ENCODE measurements at regions not wholly inside any gene's neighbourhood (a gene's known extent, or its start where the extent isn't known, plus 50 kb on each side); places are given as distances from the start of the nearest gene placed in this dataset.
"Not testable (repeated sequence)": the region's sequence is repeated elsewhere in the genome, so short reads cannot be mapped to it uniquely, and the experiment has no call there.

- Mint-ChIP-seq H3K4me1 (peaks cover 2% of the 10 kb centered on the region), H3K27ac (no peak overlapping the region), H3K9me3 (peaks cover 2% of the 10 kb centered on the region), H3K27me3 (peaks cover 16% of the 10 kb centered on the region), H3K36me3 (no peaks in the 10 kb centered on the region), H3K4me3 (no peak overlapping the region)
- no peak for ATAC-seq (ENCODE audit: low read depth)
- no peak for DNase-seq (ENCODE audit: low spot score in 2 of 2)
Measured at GRCh38 chr2:224133387-224133786, 94.3 kb upstream of the SERPINE2 start.

- Mint-ChIP-seq H3K27me3 (peaks cover 20% of the 10 kb centered on the region), H3K9me3 (peaks cover 7% of the 10 kb centered on the region), H3K4me3 (no peak overlapping the region), H3K4me1 (no peaks in the 10 kb centered on the region), H3K36me3 (peaks cover 1% of the 10 kb centered on the region), H3K27ac (no peak overlapping the region)
- ATAC-seq (ENCODE audit: low read depth) (no peak), DNase-seq (ENCODE audit: low spot score in 2 of 2) (no peak)
Measured at GRCh38 chr2:224127871-224128501, 88.9 kb upstream of the SERPINE2 start.

- Mint-ChIP-seq H3K27ac (no peak overlapping the region), H3K9me3 (peaks cover 7% of the 10 kb centered on the region), H3K36me3 (peaks cover 1% of the 10 kb centered on the region), H3K27me3 (peaks cover 12% of the 10 kb centered on the region), H3K4me3 (no peak overlapping the region), H3K4me1 (no peaks in the 10 kb centered on the region)
- DNase-seq (ENCODE audit: low spot score in 2 of 2) = no peak
- ATAC-seq (ENCODE audit: low read depth) = no peak
Measured at GRCh38 chr2:224126440-224126839, 87.4 kb upstream of the SERPINE2 start.

GRCh38 chr2:224126003-224126402 lies 86.9 kb upstream of the SERPINE2 start:
- Mint-ChIP-seq H3K27me3 (peaks cover 10% of the 10 kb centered on the region), H3K9me3 (peaks cover 7% of the 10 kb centered on the region), H3K4me1 (no peaks in the 10 kb centered on the region), H3K4me3 (no peak overlapping the region), H3K27ac (no peak overlapping the region), H3K36me3 (peaks cover 1% of the 10 kb centered on the region)
- ATAC-seq (ENCODE audit: low read depth) (no peak), DNase-seq (ENCODE audit: low spot score in 2 of 2) (no peak)

- ATAC-seq (ENCODE audit: low read depth) (no peak), DNase-seq (ENCODE audit: low spot score in 2 of 2) (no peak)
- Mint-ChIP-seq H3K4me3 (no peak overlapping the region), H3K4me1 (no peaks in the 10 kb centered on the region), H3K9me3 (peaks cover 7% of the 10 kb centered on the region), H3K27me3 (peaks cover 8% of the 10 kb centered on the region), H3K27ac (no peak overlapping the region), H3K36me3 (peaks cover 1% of the 10 kb centered on the region)
Measured at GRCh38 chr2:224122542-224122941, 83.5 kb upstream of the SERPINE2 start.

GRCh38 chr2:224121406-224122067 lies 82.5 kb upstream of the SERPINE2 start:
- Mint-ChIP-seq H3K27ac (no peak overlapping the region), H3K9me3 (peaks cover 7% of the 10 kb centered on the region)
- DNase-seq (ENCODE audit: low spot score in 2 of 2) = no peak

GRCh38 chr2:224120986-224121385 lies 81.9 kb upstream of the SERPINE2 start:
- DNase-seq (ENCODE audit: low spot score in 2 of 2) (no peak), ATAC-seq (ENCODE audit: low read depth) (no peak)
- peaks cover 9% of the 10 kb centered on the region for H3K27me3 Mint-ChIP-seq
- no peak overlapping the region for H3K27ac Mint-ChIP-seq
- no peaks in the 10 kb centered on the region for H3K4me1 Mint-ChIP-seq
- H3K4me3 Mint-ChIP-seq = no peak overlapping the region
- peaks cover 7% of the 10 kb centered on the region for H3K9me3 Mint-ChIP-seq
- H3K36me3 Mint-ChIP-seq = peaks cover 1% of the 10 kb centered on the region

More at GRCh38 chr2:224121406-224122067, 82.5 kb upstream of the SERPINE2 start:
- Mint-ChIP-seq H3K4me3 (no peak overlapping the region), H3K36me3 (peaks cover 1% of the 10 kb centered on the region), H3K27me3 (peaks cover 8% of the 10 kb centered on the region), H3K4me1 (no peaks in the 10 kb centered on the region)
- ATAC-seq (ENCODE audit: low read depth) = no peak

- not testable (repeated sequence) for H3K4me3 Mint-ChIP-seq; ATAC-seq (ENCODE audit: low read depth); H3K9me3 Mint-ChIP-seq; H3K36me3 Mint-ChIP-seq; DNase-seq (ENCODE audit: low spot score in 2 of 2); H3K4me1 Mint-ChIP-seq; H3K27ac Mint-ChIP-seq
- peaks cover 11% of the 10 kb centered on the region for H3K27me3 Mint-ChIP-seq
Measured at GRCh38 chr2:224119846-224120245, 80.8 kb upstream of the SERPINE2 start.

- Mint-ChIP-seq H3K4me3 (no peak overlapping the region), H3K27me3 (peaks cover 13% of the 10 kb centered on the region)
- no peak for ATAC-seq (ENCODE audit: low read depth)
Measured at GRCh38 chr2:224114428-224114827, 75.3 kb upstream of the SERPINE2 start.

GRCh38 chr2:224113930-224114329 lies 74.8 kb upstream of the SERPINE2 start:
- not testable (repeated sequence) for ATAC-seq (ENCODE audit: low read depth); H3K4me1 Mint-ChIP-seq; DNase-seq (ENCODE audit: low spot score in 2 of 2); H3K36me3 Mint-ChIP-seq; H3K27ac Mint-ChIP-seq; H3K9me3 Mint-ChIP-seq; H3K4me3 Mint-ChIP-seq
- peaks cover 13% of the 10 kb centered on the region for H3K27me3 Mint-ChIP-seq

More at GRCh38 chr2:224114428-224114827, 75.3 kb upstream of the SERPINE2 start:
- H3K9me3 Mint-ChIP-seq = peaks cover 3% of the 10 kb centered on the region
- no peaks in the 10 kb centered on the region for H3K36me3 Mint-ChIP-seq
- DNase-seq (ENCODE audit: low spot score in 2 of 2) = no peak
- no peaks in the 10 kb centered on the region for H3K4me1 Mint-ChIP-seq
- H3K27ac Mint-ChIP-seq = no peak overlapping the region

GRCh38 chr2:224111576-224111975 lies 72.5 kb upstream of the SERPINE2 start:
- peaks cover 14% of the 10 kb centered on the region for H3K27me3 Mint-ChIP-seq
- no peak overlapping the region for H3K4me3 Mint-ChIP-seq
- H3K27ac Mint-ChIP-seq = no peak overlapping the region
- no peaks in the 10 kb centered on the region for H3K4me1 Mint-ChIP-seq
- ATAC-seq (ENCODE audit: low read depth) = no peak
- no peaks in the 10 kb centered on the region for H3K36me3 Mint-ChIP-seq
- DNase-seq (ENCODE audit: low spot score in 2 of 2) = no peak
- H3K9me3 Mint-ChIP-seq = peaks cover 3% of the 10 kb centered on the region

- Mint-ChIP-seq H3K4me3 (no peak overlapping the region), H3K27me3 (peaks cover 13% of the 10 kb centered on the region), H3K4me1 (no peaks in the 10 kb centered on the region), H3K27ac (no peak overlapping the region), H3K9me3 (peaks cover 3% of the 10 kb centered on the region), H3K36me3 (no peaks in the 10 kb centered on the region)
- ATAC-seq (ENCODE audit: low read depth) (no peak), DNase-seq (ENCODE audit: low spot score in 2 of 2) (no peak)
Measured at GRCh38 chr2:224110811-224111210, 71.7 kb upstream of the SERPINE2 start.

GRCh38 chr2:224109751-224110150 lies 70.7 kb upstream of the SERPINE2 start:
- H3K9me3 Mint-ChIP-seq = peaks cover 3% of the 10 kb centered on the region
- H3K36me3 Mint-ChIP-seq = no peaks in the 10 kb centered on the region
- H3K4me1 Mint-ChIP-seq = no peaks in the 10 kb centered on the region
- peaks cover 11% of the 10 kb centered on the region for H3K27me3 Mint-ChIP-seq
- no peak for DNase-seq (ENCODE audit: low spot score in 2 of 2)
- no peak overlapping the region for H3K27ac Mint-ChIP-seq
- no peak for ATAC-seq (ENCODE audit: low read depth)
- no peak overlapping the region for H3K4me3 Mint-ChIP-seq

- no peaks in the 10 kb centered on the region for H3K36me3 Mint-ChIP-seq
- H3K9me3 Mint-ChIP-seq = no peaks in the 10 kb centered on the region
- no peak overlapping the region for H3K4me3 Mint-ChIP-seq
- peaks cover 5% of the 10 kb centered on the region for H3K27me3 Mint-ChIP-seq
- no peak overlapping the region for H3K27ac Mint-ChIP-seq
- ATAC-seq (ENCODE audit: low read depth) (no peak), DNase-seq (ENCODE audit: low spot score in 2 of 2) (no peak)
- H3K4me1 Mint-ChIP-seq = peaks cover 3% of the 10 kb centered on the region
Measured at GRCh38 chr2:224106794-224107193, 67.7 kb upstream of the SERPINE2 start.

Data from memory B cell (primary cell).